GM10248 (cell line): ENCODE measurements at regions not wholly inside any gene's neighbourhood (a gene's known extent, or its start where the extent isn't known, plus 50 kb on each side); places are given as distances from the start of the nearest gene placed in this dataset.

Source experiments
- CTCF ChIA-PET: fragments of 300-600 bp; sonication (Branson Sonifier 250); formaldehyde crosslinking; extraction: SDS; loops from one replicate; lab custom pipeline; 2021; ENCODE audit warnings: antibody characterized with exemption; lab: Yijun Ruan, JAX
- POLR2A ChIA-PET: fragments of 350-650 bp; sonication (Branson Sonifier 250); formaldehyde crosslinking; extraction: SDS; loops from one replicate; lab custom pipeline; 2020; ENCODE audit warnings: antibody characterized with exemption; lab: Yijun Ruan, JAX
- DNase-seq: peaks from one replicate; pipeline ENCODE4 v3.0.0; 2012; ENCODE audit errors: extremely low spot score
- TF ChIP-seq, protein P1 (sequence below): IDR thresholded peaks from 2 replicates; pipeline ENCODE4 v1.5.1; 2012; ENCODE audit warnings: mild to moderate bottlenecking, low read depth; ENCODE audit errors: extremely low read depth, missing control alignments, control extremely low read depth

DNA sequence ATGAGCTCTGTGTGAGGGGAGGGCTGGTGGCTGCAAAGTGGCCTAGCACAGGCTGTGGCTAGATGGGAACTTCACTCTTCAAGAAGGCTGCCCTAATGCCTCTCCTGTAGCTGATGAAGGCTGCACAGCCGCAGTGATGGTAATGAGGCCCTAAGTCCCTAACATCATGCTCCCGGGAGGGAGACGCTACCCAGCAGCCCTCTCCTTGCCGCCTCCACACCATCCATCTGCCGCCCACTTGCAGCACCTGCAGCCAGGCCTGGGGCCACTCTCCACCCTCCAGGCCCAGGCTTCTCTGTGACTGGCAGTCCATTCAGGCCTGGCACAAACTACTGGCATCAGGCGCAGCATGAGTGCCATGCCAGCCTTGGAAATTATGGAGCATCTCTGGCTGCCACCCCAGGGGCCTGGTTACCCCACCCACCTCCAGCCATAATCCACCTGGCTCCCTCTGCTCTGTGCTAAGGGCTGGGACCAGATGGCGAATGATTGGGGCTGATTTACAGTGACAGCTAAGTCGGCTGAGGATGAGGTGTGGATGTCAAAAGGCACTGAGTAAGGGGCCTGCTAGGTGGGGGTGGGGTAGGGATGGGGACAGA, 284.2 kb downstream of the LRFN2 start:
- TF ChIP-seq, protein P1, sequence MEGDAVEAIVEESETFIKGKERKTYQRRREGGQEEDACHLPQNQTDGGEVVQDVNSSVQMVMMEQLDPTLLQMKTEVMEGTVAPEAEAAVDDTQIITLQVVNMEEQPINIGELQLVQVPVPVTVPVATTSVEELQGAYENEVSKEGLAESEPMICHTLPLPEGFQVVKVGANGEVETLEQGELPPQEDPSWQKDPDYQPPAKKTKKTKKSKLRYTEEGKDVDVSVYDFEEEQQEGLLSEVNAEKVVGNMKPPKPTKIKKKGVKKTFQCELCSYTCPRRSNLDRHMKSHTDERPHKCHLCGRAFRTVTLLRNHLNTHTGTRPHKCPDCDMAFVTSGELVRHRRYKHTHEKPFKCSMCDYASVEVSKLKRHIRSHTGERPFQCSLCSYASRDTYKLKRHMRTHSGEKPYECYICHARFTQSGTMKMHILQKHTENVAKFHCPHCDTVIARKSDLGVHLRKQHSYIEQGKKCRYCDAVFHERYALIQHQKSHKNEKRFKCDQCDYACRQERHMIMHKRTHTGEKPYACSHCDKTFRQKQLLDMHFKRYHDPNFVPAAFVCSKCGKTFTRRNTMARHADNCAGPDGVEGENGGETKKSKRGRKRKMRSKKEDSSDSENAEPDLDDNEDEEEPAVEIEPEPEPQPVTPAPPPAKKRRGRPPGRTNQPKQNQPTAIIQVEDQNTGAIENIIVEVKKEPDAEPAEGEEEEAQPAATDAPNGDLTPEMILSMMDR: no peak
- no peak for DNase-seq
- ChIA-PET CTCF (interaction anchor here (1.1 kb wide), 1 partner anchor 437 kb away, joined by 3 read pairs; no protein-coding TSS in a partner anchor), POLR2A (no interaction called here)

DNA sequence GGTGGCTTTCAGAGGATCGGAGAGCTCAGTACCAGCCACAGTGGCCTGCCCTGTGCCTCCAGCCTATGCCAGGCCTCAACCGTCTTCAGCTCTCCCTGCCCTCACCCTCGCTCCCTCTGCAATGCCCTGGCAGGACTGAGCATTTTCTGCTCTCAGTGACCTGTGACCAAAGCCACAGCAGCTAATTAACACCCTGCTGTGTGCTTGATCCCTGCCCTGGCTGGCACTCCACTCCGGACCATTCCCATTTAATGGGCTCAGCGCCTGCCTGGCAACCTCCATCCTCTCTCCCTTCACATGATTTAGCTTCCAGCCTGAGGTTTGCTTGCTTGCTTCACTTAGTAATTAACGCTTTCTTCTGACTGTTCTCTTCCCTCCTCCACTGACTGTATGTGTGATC, 287.5 kb downstream of the LRFN2 start:
- ChIA-PET POLR2A (no interaction called here), CTCF (interaction anchor here (1.1 to 4.8 kb wide), 2 partner anchors 9 to 32 kb away, joined by 3 to 21 read pairs; no protein-coding TSS in a partner anchor)
- TF ChIP-seq, protein P1: no peak
- DNase-seq: no peak

DNA sequence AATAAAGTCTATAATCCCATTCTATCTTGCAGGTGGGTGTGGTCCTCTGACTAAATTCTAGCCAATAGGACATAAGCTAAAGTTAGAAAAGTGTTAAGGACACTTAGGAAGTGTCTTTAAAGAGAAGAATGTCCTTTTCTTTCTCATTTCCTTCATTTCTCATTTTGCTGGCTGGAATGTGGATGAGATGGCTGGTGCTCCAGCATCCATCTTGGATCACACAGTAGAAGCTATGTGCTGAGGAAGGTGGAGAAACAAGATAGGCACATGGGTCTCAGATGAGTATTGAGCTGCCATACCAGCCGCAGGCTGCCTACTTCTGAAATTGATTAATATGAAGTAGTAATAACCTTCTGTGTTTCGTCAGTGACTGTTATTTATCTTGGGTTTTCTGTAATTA, 289.0 kb downstream of the LRFN2 start:
- ChIA-PET POLR2A (no interaction called here), CTCF (interaction anchor here (4.8 kb wide), 1 partner anchor 10 kb away, joined by 21 read pairs; no protein-coding TSS in a partner anchor)
- TF ChIP-seq, protein P1: no peak
- no peak for DNase-seq

DNA sequence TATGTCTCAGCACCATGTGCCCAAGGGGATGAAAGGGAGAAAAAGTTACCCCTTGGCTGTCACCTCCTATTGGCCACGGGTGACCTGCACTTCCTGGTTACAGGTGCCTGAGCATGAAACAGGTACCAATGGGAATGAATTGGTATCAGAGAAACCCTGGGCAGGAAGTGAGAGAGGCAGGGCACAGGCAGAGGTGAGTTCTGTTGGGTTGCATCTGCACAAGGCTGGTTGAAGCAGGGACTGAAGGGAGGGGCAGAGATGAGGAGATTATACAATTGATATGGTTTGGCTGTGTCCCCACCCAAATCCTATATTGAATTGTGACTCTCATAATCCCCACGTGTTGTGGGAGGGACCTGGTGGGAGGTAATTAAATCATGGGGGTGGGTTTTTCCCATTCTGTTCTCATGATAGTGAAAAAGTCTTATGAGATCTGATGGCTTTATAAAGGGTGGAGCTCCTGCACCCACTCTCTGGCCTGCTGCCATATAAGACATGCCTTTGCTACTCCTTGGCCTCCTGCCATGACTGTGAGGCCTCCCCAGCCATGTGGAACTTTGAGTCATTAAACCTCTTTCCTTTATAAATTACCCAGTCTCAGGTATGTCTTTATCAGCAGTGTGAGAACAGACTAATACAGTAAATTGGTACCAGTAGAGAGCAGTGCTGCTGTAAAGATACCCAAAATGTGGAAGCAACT, 291.8 kb downstream of the LRFN2 start:
- ChIA-PET CTCF (interaction anchor here (0.7 to 0.8 kb wide), 2 partner anchors 14 to 906 kb away, joined by 3 read pairs; no protein-coding TSS in a partner anchor), POLR2A (no interaction called here)
- TF ChIP-seq, protein P1: no peak
- DNase-seq: no peak

DNA sequence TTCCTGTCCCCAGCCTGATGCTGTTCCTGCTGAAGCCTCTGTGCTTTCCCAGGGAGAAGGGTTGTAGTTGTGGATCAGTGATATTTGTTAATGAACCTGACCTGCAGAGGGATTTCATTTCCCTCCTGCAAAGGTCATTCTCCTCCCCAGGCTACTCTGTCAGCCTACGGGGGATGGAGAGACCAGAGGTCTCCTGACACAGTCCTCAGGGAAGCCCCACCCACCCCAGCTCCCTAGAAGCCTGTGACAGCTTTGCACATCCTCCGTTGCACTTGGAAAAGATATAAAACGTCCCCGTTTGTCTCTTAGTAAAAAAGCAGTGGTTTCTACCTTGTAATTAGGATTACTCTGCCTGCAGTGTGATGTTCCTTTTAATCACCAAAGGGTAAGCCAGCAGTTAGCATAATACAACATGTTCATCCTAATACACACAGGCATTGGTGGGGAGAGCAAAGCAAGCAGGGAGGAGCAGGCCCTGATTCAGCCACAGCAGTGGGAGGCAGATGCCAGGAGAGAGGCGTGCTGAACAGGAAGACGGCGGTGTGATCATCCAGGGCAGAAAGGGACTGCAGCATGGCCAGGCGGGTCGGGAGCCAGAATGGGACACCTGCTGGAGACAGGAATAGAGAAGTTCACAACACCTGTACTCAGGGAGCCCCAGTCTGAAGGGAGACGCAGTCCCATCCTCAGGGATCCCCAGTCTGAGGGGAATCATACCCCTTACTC, 293.5 kb downstream of the LRFN2 start:
- TF ChIP-seq, protein P1: no peak
- POLR2A ChIA-PET: no interaction called here
- DNase-seq: no peak
- CTCF ChIA-PET: no interaction called here

DNA sequence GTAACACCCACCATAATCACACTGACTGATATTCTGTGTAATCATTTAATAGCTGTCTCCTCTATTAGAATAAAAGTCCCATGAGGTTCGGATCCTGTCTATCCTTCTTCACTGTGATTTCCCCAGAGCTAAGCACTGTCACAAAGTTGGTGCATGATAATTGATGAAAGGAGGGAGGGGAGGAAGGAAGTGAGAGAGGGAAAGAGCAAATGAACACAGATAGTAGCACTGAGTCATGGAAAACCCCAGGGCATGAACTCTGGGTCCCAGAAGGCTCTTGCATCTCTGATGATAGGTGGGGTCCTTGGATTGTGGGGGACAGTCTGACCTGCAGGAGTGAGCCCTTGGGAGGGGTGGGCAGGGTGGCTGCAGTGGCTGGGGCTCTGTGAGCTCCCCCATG, 294.1 kb downstream of the LRFN2 start:
- no peak for DNase-seq
- TF ChIP-seq, protein P1: no peak
- POLR2A ChIA-PET: no interaction called here
- CTCF ChIA-PET: no interaction called here
